NOMO-1 treated with DMSO at 0.1 percent for 48 hours (cell line): ENCODE measurements at regions not wholly inside any gene's neighbourhood (a gene's known extent, or its start where the extent isn't known, plus 50 kb on each side); places are given as distances from the start of the nearest gene placed in this dataset.

Source experiments
- DNase-seq: peaks from one replicate; lab custom pipeline; 2025; ENCODE audit not compliant: unreplicated experiment; lab: John Stamatoyannopoulos, UW

GRCh38 chr17:81345228-81346089 lies 49.8 kb upstream of the BAHCC1 start:
- peak; percentile 81 for DNase-seq
